ENCODE measurements at regions not wholly inside any gene's neighbourhood (a gene's known extent, or its start where the extent isn't known, plus 50 kb on each side); places are given as distances from the start of the nearest gene placed in this dataset.

DNA sequence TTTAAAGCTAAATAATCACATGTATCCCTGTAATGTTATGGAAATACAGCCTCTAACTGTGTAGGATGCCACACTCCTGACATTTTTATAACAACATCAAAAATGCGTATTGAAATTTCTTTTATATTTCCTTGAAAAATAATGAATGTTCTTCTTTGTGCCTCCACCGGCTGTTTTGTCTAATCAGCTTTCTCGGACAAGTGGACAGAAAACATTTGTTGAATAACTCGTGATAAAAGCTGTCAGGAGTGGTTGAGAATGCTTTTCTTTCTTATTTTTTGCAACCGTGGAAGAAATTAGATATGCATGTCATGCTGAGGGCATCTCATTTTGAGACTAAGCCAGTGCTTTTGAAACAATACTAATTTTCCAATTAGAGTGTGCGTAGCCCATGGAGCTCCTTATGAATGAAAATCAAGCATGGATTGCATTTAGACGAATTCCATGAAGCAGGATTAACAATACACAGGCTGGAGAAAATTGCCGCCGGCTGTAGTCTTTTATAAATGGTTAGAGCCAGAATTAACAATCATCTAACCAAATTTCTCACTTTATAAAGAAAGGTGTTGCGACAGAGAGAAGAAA is 614.5 kb upstream of the LCORL start:
- CTCF ChIA-PET, result no interaction called here
- H3K27me3 ChIP-seq (ENCODE audit: control insufficient read depth, insufficient read depth, low read length), result no peaks in the 10 kb centered on the region
- no peak for TF ChIP-seq CTCF (IDR thresholded peaks at IDR 0.05; ENCODE audit: low read depth, low read length)
- POLR2A ChIA-PET, result no interaction called here
- H3K9me3 ChIP-seq (ENCODE audit: control insufficient read depth, insufficient read depth, low read length), result no peaks in the 10 kb centered on the region
- no peak overlapping the region for H3K27ac ChIP-seq (ENCODE audit: low read depth, low read length)
- DNase-seq (ENCODE audit: low read depth, low spot score), result no peak
- H3K4me3 ChIP-seq (ENCODE audit: low read depth, low read length), result no peak overlapping the region

- ChIA-PET POLR2A (no interaction called here), CTCF (no interaction called here)
- no peak overlapping the region for H3K4me3 ChIP-seq (ENCODE audit: low read depth, low read length)
- no peak for DNase-seq (ENCODE audit: low read depth, low spot score)
- TF ChIP-seq CTCF (IDR thresholded peaks at IDR 0.05; ENCODE audit: low read depth, low read length), result no peak
- H3K27ac ChIP-seq (ENCODE audit: low read depth, low read length), result no peak overlapping the region
- H3K27me3 ChIP-seq (ENCODE audit: control insufficient read depth, insufficient read depth, low read length), result no peaks in the 10 kb centered on the region
- H3K9me3 ChIP-seq (ENCODE audit: control insufficient read depth, insufficient read depth, low read length), result peaks cover 5% of the 10 kb centered on the region; the same call in 1 of the 2 replicates
Observed at GRCh38 chr4:18635531-18635930, 614.0 kb upstream of the LCORL start.

- DNase-seq (ENCODE audit: low read depth, low spot score), result no peak
- peaks cover 12% of the 10 kb centered on the region; the same call in 1 of the 2 replicates for H3K9me3 ChIP-seq (ENCODE audit: control insufficient read depth, insufficient read depth, low read length)
- H3K27me3 ChIP-seq (ENCODE audit: control insufficient read depth, insufficient read depth, low read length), result no peaks in the 10 kb centered on the region
- no peak overlapping the region for H3K27ac ChIP-seq (ENCODE audit: low read depth, low read length)
- ChIA-PET CTCF (no interaction called here), POLR2A (no interaction called here)
- H3K4me3 ChIP-seq (ENCODE audit: low read depth, low read length), result no peak overlapping the region
- no peak for TF ChIP-seq CTCF (IDR thresholded peaks at IDR 0.05; ENCODE audit: low read depth, low read length)
Observed at GRCh38 chr4:18631586-18631985, 610.0 kb upstream of the LCORL start.

DNA sequence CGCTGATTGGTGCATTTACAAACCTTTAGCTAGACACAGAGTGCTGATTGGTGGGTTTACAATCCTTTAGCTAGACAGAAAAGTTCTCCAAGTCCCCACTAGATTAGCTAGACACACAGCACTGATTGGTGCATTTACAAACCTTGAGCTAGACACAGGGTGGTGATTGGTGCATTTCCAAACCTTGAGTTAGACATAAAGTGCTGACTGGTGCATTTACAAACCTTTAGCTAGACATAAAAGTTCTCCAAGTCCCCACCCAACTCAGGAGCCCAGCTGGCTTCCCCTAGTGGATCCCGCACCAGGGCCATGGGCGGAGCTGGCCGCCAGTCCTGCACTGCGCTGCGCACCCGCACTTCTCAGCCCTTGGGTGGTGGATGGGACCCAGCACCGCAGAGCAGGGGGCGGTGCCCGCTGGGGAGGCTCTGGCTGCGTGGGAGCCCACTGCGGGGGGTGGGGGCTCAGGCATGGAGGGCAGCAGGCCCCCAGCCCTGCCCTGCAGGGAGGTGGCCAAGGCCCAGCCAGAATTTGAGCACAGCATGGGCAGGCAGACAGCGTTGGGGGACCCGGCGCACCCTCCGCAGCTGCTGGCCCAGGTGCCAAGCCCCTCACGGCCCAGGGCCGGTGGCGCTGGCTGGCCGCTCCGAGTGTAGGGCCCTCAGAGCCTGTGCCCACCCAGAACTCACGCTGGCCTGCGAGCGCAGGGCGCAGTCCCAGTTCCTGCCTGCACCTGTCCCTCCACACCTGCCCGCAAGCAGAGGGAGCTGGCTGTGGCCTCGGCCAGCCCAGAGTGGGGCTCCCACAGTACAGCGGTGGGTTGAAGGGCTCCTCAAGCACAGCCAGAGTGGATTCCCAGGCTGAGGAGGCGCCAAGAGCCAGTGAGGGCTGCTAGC is 608.9 kb upstream of the LCORL start:
- ChIA-PET CTCF (no interaction called here), POLR2A (no interaction called here)
- no peaks in the 10 kb centered on the region for H3K27me3 ChIP-seq (ENCODE audit: control insufficient read depth, insufficient read depth, low read length)
- H3K9me3 ChIP-seq (ENCODE audit: control insufficient read depth, insufficient read depth, low read length), result peaks cover 12% of the 10 kb centered on the region; the same call in 1 of the 2 replicates
- H3K4me3 ChIP-seq (ENCODE audit: low read depth, low read length), result no peak overlapping the region
- H3K27ac ChIP-seq (ENCODE audit: low read depth, low read length), result no peak overlapping the region
- no peak for TF ChIP-seq CTCF (IDR thresholded peaks at IDR 0.05; ENCODE audit: low read depth, low read length)
- no peak for DNase-seq (ENCODE audit: low read depth, low spot score)

DNA sequence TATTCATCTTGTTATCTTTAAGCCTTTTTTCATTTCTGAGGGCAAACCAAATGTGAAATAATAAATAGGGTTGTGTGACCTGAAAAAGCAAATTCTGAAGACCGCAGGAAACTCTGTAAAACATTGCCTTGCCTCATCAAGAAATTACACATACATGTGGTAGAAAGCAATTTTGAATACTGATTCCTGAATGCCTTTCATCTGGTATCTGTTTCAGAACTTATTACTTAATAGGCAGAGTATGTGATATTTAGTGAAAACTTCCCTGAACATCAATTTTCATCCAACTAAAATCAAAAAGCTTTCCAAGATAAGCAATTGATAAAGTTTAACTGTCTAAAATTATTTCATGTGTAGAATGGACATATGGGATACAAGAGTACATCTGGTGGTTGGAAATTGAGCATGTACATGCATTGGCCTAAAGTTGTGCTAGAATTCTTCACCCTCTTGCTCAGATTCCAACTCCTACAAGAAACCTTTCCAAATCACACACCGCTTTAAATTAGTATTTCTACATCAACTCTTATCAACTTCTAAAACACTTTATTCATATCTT is 606.0 kb upstream of the LCORL start:
- no peak for DNase-seq (ENCODE audit: low read depth, low spot score)
- CTCF ChIA-PET, result no interaction called here
- POLR2A ChIA-PET, result no interaction called here
- Histone ChIP-seq H3K27me3 (ENCODE audit: control insufficient read depth, insufficient read depth, low read length) (no peaks in the 10 kb centered on the region), H3K27ac (ENCODE audit: low read depth, low read length) (no peak overlapping the region), H3K4me3 (ENCODE audit: low read depth, low read length) (no peak overlapping the region), H3K9me3 (ENCODE audit: control insufficient read depth, insufficient read depth, low read length) (peaks cover 12% of the 10 kb centered on the region; the same call in 1 of the 2 replicates)
- no peak for TF ChIP-seq CTCF (IDR thresholded peaks at IDR 0.05; ENCODE audit: low read depth, low read length)
